Keratinocyte (primary cell): ENCODE measurements at regions not wholly inside any gene's neighbourhood (a gene's known extent, or its start where the extent isn't known, plus 50 kb on each side); places are given as distances from the start of the nearest gene placed in this dataset.

ENCODE experiments used
- DNase-seq: peaks from one replicate; pipeline ENCODE4 v3.0.0-alpha.2; 2011; ENCODE audit warnings: low read depth, missing footprints, low spot score
- FAIRE-seq: peaks from 2 replicates; lab custom pipeline; 2011; peaks lifted over from hg19 to GRCh38; lab: Jason Lieb, UNC
- H2AFZ ChIP-seq: 2 replicates; pipeline ENCODE4 v1.6.0; 2012; ENCODE audit warnings: low read length, control low read depth, inconsistent platforms; ENCODE audit not compliant: control insufficient read depth
- H3K27ac ChIP-seq: 2 replicates; pipeline ENCODE4 v1.5.1; 2011; ENCODE audit warnings: low read length; ENCODE audit not compliant: control insufficient read depth, insufficient read depth
- H3K27me3 ChIP-seq: 3 replicates; pipeline ENCODE4 v1.6.0; 2011; ENCODE audit warnings: low read length; ENCODE audit not compliant: control insufficient read depth, insufficient read depth; ENCODE audit errors: extremely low read depth
- H3K36me3 ChIP-seq, 2 experiments: 2 replicates in 1 of 2; 3 replicates in 1 of 2; pipeline ENCODE4 v1.5.1; 2011; ENCODE audit warnings: low read length in 2 of 2, mild to moderate bottlenecking in 1 of 2; ENCODE audit not compliant: control insufficient read depth in 2 of 2, insufficient read depth in 2 of 2; ENCODE audit errors: extremely low read depth in 1 of 2
- H3K4me1 ChIP-seq: 3 replicates; pipeline ENCODE4 v1.5.1; 2011; ENCODE audit warnings: low read length; ENCODE audit not compliant: control insufficient read depth, insufficient read depth; ENCODE audit errors: extremely low read depth
- H3K4me2 ChIP-seq: 3 replicates; pipeline ENCODE4 v1.6.0; 2011; ENCODE audit warnings: low read depth, low read length; ENCODE audit not compliant: control insufficient read depth, insufficient read depth; ENCODE audit errors: extremely low read depth
- H3K4me3 ChIP-seq, 3 experiments: fragments of 200-600 bp in 1 of 3; sonication (generic) in 1 of 3; 2 replicates in 2 of 3; 3 replicates in 1 of 3; pipeline ENCODE4 v1.5.1; 2011 to 2016; ENCODE audit warnings: low read length in 3 of 3, mild to moderate bottlenecking in 3 of 3, control low read depth in 2 of 3, inconsistent platforms in 1 of 3, low read depth in 1 of 3, mixed read lengths in 1 of 3, mixed run types in 1 of 3, moderate library complexity in 1 of 3; ENCODE audit not compliant: control insufficient read depth in 2 of 3, insufficient read depth in 2 of 3; ENCODE audit errors: extremely low read depth in 1 of 3
- H3K79me2 ChIP-seq: 2 replicates; pipeline ENCODE4 v1.6.0; 2012; ENCODE audit warnings: low read length; ENCODE audit not compliant: control insufficient read depth, insufficient read depth
- H3K9ac ChIP-seq: 3 replicates; pipeline ENCODE4 v1.6.0; 2011; ENCODE audit warnings: low read length; ENCODE audit not compliant: control insufficient read depth, insufficient read depth; ENCODE audit errors: extremely low read depth
- H3K9me1 ChIP-seq: 3 replicates; pipeline ENCODE4 v1.6.0; 2011; ENCODE audit warnings: low read length; ENCODE audit not compliant: control insufficient read depth, insufficient read depth; ENCODE audit errors: extremely low read depth
- H3K9me3 ChIP-seq: 2 replicates; pipeline ENCODE4 v1.5.1; 2012; ENCODE audit warnings: low read depth, low read length; ENCODE audit not compliant: control insufficient read depth
- H4K20me1 ChIP-seq: 3 replicates; pipeline ENCODE4 v1.6.0; 2011; ENCODE audit warnings: low read length; ENCODE audit not compliant: control insufficient read depth, insufficient read depth; ENCODE audit errors: extremely low read depth
- EZH2 ChIP-seq: IDR thresholded peaks from one replicate; pipeline ENCODE4 v1.6.1; 2012; ENCODE audit warnings: inconsistent platforms, mild to moderate bottlenecking, low read length, moderate library complexity
- dilution Hi-C: fragments of 300-500 bp; cut with MboI; formaldehyde crosslinking; loops from one replicate; pipeline ENCODE4 v1.7.0; 2020; ENCODE audit warnings: low sequenced_read_pairs; ENCODE audit not compliant: extremely low pct_ligation_motif_present
- TF ChIP-seq, protein P1 (sequence below), 3 experiments: IDR thresholded peaks in 1 of 3; conservative IDR thresholded peaks in 1 of 3; optimal IDR thresholded peaks in 1 of 3; 2 replicates in 2 of 3; 3 replicates in 1 of 3; pipeline versions ENCODE3 to v1.5.1; 2011; ENCODE audit warnings: low read length in 3 of 3, mild to moderate bottlenecking in 3 of 3, moderate library complexity in 2 of 3, control low read depth in 1 of 3, inconsistent platforms in 1 of 3; ENCODE audit not compliant: insufficient read depth in 2 of 3; ENCODE audit errors: extremely low read depth in 1 of 3

DNA sequence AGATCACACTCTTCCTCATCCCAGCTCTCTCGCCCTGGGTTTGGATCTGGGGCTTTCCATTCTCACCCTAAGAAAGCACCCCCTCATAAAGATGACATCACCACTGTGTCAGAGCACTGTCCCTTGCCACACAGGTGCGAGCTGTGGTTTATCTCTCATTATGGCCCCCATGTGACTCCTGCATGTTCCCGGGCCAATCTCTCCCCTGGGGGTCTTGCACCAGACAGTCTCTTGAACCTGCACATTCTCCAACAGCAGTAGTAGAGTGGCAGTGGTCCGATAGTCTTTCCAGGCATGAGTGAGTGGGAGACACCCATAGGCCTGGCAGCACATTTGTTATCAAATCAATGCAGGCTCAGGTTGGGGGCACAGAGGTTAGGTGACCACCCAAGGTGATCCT lies 130.5 kb downstream of the HRH4 start:
- H3K27me3 ChIP-seq: no peaks in the 10 kb centered on the region
- no peaks in the 10 kb centered on the region for H3K36me3 ChIP-seq
- no peaks in the 10 kb centered on the region for H3K79me2 ChIP-seq
- no peak overlapping the region for H3K4me3 ChIP-seq
- H4K20me1 ChIP-seq: no peaks in the 10 kb centered on the region
- no peaks in the 10 kb centered on the region for H3K9me3 ChIP-seq
- H3K9me1 ChIP-seq: no peaks in the 10 kb centered on the region
- H3K4me2 ChIP-seq: no peak overlapping the region
- no peak for TF ChIP-seq EZH2
- TF ChIP-seq, protein P1, sequence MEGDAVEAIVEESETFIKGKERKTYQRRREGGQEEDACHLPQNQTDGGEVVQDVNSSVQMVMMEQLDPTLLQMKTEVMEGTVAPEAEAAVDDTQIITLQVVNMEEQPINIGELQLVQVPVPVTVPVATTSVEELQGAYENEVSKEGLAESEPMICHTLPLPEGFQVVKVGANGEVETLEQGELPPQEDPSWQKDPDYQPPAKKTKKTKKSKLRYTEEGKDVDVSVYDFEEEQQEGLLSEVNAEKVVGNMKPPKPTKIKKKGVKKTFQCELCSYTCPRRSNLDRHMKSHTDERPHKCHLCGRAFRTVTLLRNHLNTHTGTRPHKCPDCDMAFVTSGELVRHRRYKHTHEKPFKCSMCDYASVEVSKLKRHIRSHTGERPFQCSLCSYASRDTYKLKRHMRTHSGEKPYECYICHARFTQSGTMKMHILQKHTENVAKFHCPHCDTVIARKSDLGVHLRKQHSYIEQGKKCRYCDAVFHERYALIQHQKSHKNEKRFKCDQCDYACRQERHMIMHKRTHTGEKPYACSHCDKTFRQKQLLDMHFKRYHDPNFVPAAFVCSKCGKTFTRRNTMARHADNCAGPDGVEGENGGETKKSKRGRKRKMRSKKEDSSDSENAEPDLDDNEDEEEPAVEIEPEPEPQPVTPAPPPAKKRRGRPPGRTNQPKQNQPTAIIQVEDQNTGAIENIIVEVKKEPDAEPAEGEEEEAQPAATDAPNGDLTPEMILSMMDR (optimal IDR thresholded peaks at IDR 0.05 in 1 of 3, IDR thresholded peaks at IDR 0.05 in 1 of 3, conservative IDR thresholded peaks at IDR 0.05 in 1 of 3; ENCODE audit: extremely low read depth in 1 of 3, insufficient read depth in 2 of 3, low read length in 3 of 3): no peak
- FAIRE-seq (no peak), DNase-seq (no peak)
- no peak overlapping the region for H2AFZ ChIP-seq
- H3K27ac ChIP-seq: no peak overlapping the region
- H3K9ac ChIP-seq: no peak overlapping the region
- dilution Hi-C loops: no loop called here
- no peaks in the 10 kb centered on the region for H3K4me1 ChIP-seq

DNA sequence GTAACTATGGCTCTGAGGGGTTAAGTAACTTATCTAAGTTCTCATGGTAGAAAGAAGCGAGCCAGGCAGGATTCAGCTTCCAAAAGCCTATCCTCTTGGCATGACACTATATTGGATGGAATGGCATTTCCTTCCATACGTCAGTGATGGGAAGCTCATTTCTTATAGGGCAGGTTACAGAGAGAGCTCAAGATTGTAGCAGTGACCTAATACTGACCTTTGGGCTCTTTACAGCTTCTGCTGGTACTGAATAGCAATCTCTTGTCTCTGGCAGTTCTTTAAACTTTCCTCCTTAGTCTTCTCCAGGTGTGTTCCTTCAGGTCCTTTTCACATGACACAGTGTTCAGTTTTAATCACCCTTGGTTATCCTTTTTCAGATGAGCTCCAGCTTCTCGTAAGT lies 133.0 kb downstream of the HRH4 start:
- no peak overlapping the region for H3K27ac ChIP-seq
- H3K36me3 ChIP-seq: no peaks in the 10 kb centered on the region
- H2AFZ ChIP-seq: no peak overlapping the region
- peaks cover 3% of the 10 kb centered on the region for H3K27me3 ChIP-seq
- no peak for FAIRE-seq
- no peak for DNase-seq
- no peak overlapping the region for H3K4me2 ChIP-seq
- dilution Hi-C loops: no loop called here
- no peaks in the 10 kb centered on the region for H4K20me1 ChIP-seq
- H3K9me3 ChIP-seq: no peaks in the 10 kb centered on the region
- no peaks in the 10 kb centered on the region for H3K79me2 ChIP-seq
- TF ChIP-seq EZH2: no peak
- TF ChIP-seq, protein P1 (optimal IDR thresholded peaks at IDR 0.05 in 1 of 3, IDR thresholded peaks at IDR 0.05 in 1 of 3, conservative IDR thresholded peaks at IDR 0.05 in 1 of 3; ENCODE audit: extremely low read depth in 1 of 3, insufficient read depth in 2 of 3, low read length in 3 of 3): no peak
- H3K9ac ChIP-seq: no peak overlapping the region
- no peaks in the 10 kb centered on the region for H3K4me1 ChIP-seq
- H3K9me1 ChIP-seq: no peaks in the 10 kb centered on the region
- no peak overlapping the region for H3K4me3 ChIP-seq
